HG02571 (cell line): ENCODE measurements at regions not wholly inside any gene's neighbourhood (a gene's known extent, or its start where the extent isn't known, plus 50 kb on each side); places are given as distances from the start of the nearest gene placed in this dataset.
A peak's percentile ranks its signal among the peaks of the same experiment; 100 is the strongest.
"Not testable (repeated sequence)": the region's sequence is repeated elsewhere in the genome, so short reads cannot be mapped to it uniquely, and the experiment has no call there.

Experiments used
- ATAC-seq: cut with Tn5 transposase; IDR thresholded peaks from one replicate; pipeline ENCODE4 v1.9.1; 2021; ENCODE audit warnings: mild to moderate bottlenecking, moderate library complexity; ENCODE audit not compliant: unreplicated experiment

GRCh38 chrX:149420566-149420965, 84.5 kb downstream of the IDS start:
- not testable (repeated sequence) for ATAC-seq

- ATAC-seq = no peak
Measured at GRCh38 chrX:149398027-149398426, 107.1 kb downstream of the IDS start.

GRCh38 chrX:149392921-149393320, 112.2 kb downstream of the IDS start:
- ATAC-seq = no peak

- ATAC-seq = no peak
Measured at GRCh38 chrX:149383852-149384251, 121.3 kb downstream of the IDS start.

GRCh38 chrX:149374751-149375150, 130.4 kb downstream of the IDS start:
- no peak for ATAC-seq

- ATAC-seq = no peak
Measured at GRCh38 chrX:149372866-149373265, 132.2 kb downstream of the IDS start.

- ATAC-seq = no peak
Measured at GRCh38 chrX:149371986-149372385, 133.1 kb downstream of the IDS start.

- ATAC-seq = no peak
Measured at GRCh38 chrX:149370097-149370496, 135.0 kb downstream of the IDS start.

GRCh38 chrX:149365552-149365951, 139.6 kb downstream of the IDS start:
- ATAC-seq = no peak

GRCh38 chrX:149365061-149365460, 140.0 kb downstream of the IDS start:
- no peak for ATAC-seq

GRCh38 chrX:149363965-149364364, 141.1 kb downstream of the IDS start:
- no peak for ATAC-seq

- no peak for ATAC-seq
Measured at GRCh38 chrX:149346306-149346705, 158.8 kb downstream of the IDS start.

GRCh38 chrX:149322316-149322715, 182.8 kb downstream of the IDS start:
- no peak for ATAC-seq

GRCh38 chrX:149313871-149314371, 191.2 kb downstream of the IDS start:
- no peak for ATAC-seq

GRCh38 chrX:149312988-149313387, 192.1 kb downstream of the IDS start:
- ATAC-seq = no peak

- ATAC-seq = no peak
Measured at GRCh38 chrX:149312097-149312496, 193.0 kb downstream of the IDS start.

GRCh38 chrX:149302705-149303104, 202.4 kb downstream of the IDS start:
- no peak for ATAC-seq

- no peak for ATAC-seq
Measured at GRCh38 chrX:149298111-149298510, 207.0 kb downstream of the IDS start.

GRCh38 chrX:149296092-149296491, 209.0 kb downstream of the IDS start:
- ATAC-seq = no peak

- ATAC-seq = peak; percentile 81
Measured at GRCh38 chrX:149286940-149287349, 218.2 kb downstream of the IDS start.

GRCh38 chrX:149284616-149285015, 220.5 kb downstream of the IDS start:
- ATAC-seq = no peak

- ATAC-seq = no peak
Measured at GRCh38 chrX:149283853-149284252, 221.3 kb downstream of the IDS start.

GRCh38 chrX:149282909-149283308, 222.2 kb downstream of the IDS start:
- ATAC-seq = no peak

GRCh38 chrX:149280011-149280410, 225.1 kb downstream of the IDS start:
- no peak for ATAC-seq
